Kidney epithelial cell (primary cell): ENCODE measurements at regions not wholly inside any gene's neighbourhood (a gene's known extent, or its start where the extent isn't known, plus 50 kb on each side); places are given as distances from the start of the nearest gene placed in this dataset.

Experiments
- DNase-seq: peaks from one replicate; pipeline ENCODE4 v3.0.0-alpha.2; 2010; ENCODE audit warnings: low read depth
- H3K27me3 ChIP-seq: 2 replicates; pipeline ENCODE4 v1.6.0; 2011; ENCODE audit warnings: low read length; ENCODE audit not compliant: control insufficient read depth, insufficient read depth
- H3K36me3 ChIP-seq: 2 replicates; pipeline ENCODE4 v1.5.1; 2011; ENCODE audit warnings: low read length; ENCODE audit not compliant: control insufficient read depth, insufficient read depth
- H3K4me3 ChIP-seq: 2 replicates; pipeline ENCODE4 v1.5.1; 2011; ENCODE audit warnings: low read depth, mild to moderate bottlenecking, control low read depth, low read length
- TF ChIP-seq, protein P1 (sequence below): IDR thresholded peaks from 2 replicates; pipeline ENCODE4 v1.5.1; 2011; ENCODE audit warnings: mild to moderate bottlenecking, moderate library complexity, low read length, control low read depth, inconsistent platforms; ENCODE audit not compliant: insufficient read depth, poor library complexity, severe bottlenecking

DNA sequence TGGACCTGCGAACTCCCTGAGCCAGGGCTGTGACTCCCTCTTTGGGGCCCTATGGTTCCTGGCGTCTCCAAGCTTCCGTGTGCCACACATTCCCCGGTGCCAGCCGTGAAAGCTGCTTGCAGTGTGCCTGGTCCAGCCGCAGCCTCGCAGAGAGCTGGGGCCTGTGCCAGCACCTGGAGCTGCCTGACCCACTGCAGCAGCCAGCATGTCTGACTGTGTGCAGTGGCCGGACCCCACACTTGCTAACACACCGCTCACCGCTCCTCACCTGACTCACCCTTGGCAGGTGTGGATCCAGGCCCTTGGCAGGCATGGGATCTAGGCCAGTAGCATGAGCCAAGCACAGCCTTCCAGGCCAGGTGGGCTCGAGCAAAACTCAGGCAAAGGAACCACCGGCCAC is 227.5 kb downstream of the OTOR start:
- H3K4me3 ChIP-seq = no peak overlapping the region
- TF ChIP-seq, protein P1, sequence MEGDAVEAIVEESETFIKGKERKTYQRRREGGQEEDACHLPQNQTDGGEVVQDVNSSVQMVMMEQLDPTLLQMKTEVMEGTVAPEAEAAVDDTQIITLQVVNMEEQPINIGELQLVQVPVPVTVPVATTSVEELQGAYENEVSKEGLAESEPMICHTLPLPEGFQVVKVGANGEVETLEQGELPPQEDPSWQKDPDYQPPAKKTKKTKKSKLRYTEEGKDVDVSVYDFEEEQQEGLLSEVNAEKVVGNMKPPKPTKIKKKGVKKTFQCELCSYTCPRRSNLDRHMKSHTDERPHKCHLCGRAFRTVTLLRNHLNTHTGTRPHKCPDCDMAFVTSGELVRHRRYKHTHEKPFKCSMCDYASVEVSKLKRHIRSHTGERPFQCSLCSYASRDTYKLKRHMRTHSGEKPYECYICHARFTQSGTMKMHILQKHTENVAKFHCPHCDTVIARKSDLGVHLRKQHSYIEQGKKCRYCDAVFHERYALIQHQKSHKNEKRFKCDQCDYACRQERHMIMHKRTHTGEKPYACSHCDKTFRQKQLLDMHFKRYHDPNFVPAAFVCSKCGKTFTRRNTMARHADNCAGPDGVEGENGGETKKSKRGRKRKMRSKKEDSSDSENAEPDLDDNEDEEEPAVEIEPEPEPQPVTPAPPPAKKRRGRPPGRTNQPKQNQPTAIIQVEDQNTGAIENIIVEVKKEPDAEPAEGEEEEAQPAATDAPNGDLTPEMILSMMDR = no peak
- no peaks in the 10 kb centered on the region for H3K27me3 ChIP-seq
- DNase-seq = no peak
- H3K36me3 ChIP-seq = no peaks in the 10 kb centered on the region

- no peak overlapping the region for H3K4me3 ChIP-seq
- TF ChIP-seq, protein P1 = no peak
- DNase-seq = no peak
Observed at GRCh38 chr20:16978497-16978896, 230.3 kb downstream of the OTOR start.

DNA sequence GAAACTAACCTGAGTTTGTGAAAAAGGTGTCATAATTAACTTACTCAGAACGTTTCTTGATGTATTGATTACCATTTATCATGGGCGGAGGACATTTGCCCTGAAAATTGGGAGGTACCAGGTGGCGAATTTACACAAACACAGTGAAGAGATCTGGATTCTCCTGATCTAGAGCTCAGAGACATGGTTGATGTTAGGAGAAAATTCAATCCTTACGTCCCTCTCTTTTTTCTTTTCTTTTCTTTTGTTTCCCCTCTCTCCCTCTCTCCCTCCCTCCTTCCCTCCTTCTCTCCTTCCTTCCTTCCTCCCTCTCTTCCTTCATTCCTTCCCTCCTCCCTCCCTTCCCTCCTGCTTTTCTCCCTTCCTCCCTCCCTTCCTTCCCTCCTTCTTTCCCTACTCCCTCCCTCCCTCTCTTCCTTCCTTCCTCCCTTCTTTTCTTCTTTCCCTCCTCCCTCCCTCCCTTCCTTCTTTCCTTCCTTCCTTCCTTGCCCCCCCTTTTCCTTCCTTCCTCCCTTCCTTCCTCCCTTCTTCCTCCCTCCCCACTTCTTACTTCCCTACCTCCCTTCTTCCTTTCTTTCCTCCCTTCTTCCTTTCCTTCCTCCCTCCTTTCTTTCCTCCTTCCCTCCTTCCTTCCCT is 234.1 kb downstream of the OTOR start:
- no peak for DNase-seq
- TF ChIP-seq, protein P1 = no peak
- Histone ChIP-seq H3K4me3 (no peak overlapping the region), H3K36me3 (no peaks in the 10 kb centered on the region), H3K27me3 (no peaks in the 10 kb centered on the region)

More at GRCh38 chr20:16978497-16978896, 230.3 kb downstream of the OTOR start:
- no peaks in the 10 kb centered on the region for H3K27me3 ChIP-seq
- H3K36me3 ChIP-seq = no peaks in the 10 kb centered on the region

GRCh38 chr20:16984481-16984880 is 236.3 kb downstream of the OTOR start:
- TF ChIP-seq, protein P1 = no peak
- no peaks in the 10 kb centered on the region for H3K36me3 ChIP-seq
- no peak overlapping the region for H3K4me3 ChIP-seq
- H3K27me3 ChIP-seq = no peaks in the 10 kb centered on the region
- no peak for DNase-seq

DNA sequence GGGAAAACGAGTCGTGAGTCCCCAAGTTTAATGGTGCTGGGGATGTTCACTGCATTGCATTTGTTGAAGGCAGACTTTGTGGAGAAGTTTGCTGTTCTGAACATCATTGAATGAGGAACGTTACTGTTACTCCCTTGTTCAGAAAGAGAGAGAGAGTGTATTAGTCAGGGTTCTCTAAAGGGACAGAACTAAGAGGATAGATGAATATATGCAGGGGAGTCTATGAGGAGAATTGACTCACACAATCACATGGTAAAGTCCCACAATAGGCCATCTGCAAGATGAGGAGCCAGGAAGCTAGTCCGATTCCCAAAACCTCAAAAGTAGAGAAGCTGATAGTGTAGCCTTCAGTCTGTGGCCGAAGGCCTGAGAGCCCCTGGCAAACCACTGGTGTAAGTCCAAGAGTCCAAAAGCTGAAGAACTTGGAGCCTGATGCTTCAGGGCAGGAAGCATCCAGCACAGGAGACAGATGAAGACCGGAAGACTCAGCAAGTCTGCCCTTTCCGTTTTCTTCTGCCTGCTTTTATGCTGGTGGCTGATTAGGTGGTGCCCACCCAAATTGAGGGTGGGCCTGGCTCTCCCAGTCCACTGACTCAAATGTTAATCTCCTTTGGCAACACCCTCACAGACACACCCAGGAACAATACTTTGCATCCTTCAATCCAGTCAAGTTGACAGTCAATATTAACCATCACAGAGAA is 223.5 kb upstream of the PCSK2 start:
- H3K36me3 ChIP-seq = no peaks in the 10 kb centered on the region
- TF ChIP-seq, protein P1 = no peak
- DNase-seq = no peak
- no peaks in the 10 kb centered on the region for H3K27me3 ChIP-seq
- no peak overlapping the region for H3K4me3 ChIP-seq
